WTC11 (cell line): ENCODE measurements at regions not wholly inside any gene's neighbourhood (a gene's known extent, or its start where the extent isn't known, plus 50 kb on each side); places are given as distances from the start of the nearest gene placed in this dataset.

ENCODE experiments used
- ATAC-seq: fragments of 200-7000 bp; cut with Tn5 transposase; 2 replicates; pipeline ENCODE4 v1.10.0; 2021; ENCODE audit warnings: mild to moderate bottlenecking, moderate library complexity
- CTCF ChIA-PET: fragments of 300-600 bp; sonication (Branson Sonifier 250); formaldehyde crosslinking; loops from one replicate; lab custom pipeline; 2021; ENCODE audit warnings: antibody characterized with exemption; lab: Charles Lee
- POLR2A ChIA-PET: fragments of 350-600 bp; sonication (Branson Sonifier 250); formaldehyde crosslinking; loops from one replicate; lab custom pipeline; 2021; ENCODE audit warnings: antibody characterized with exemption; lab: Charles Lee
- DNase-seq: peaks from one replicate; pipeline ENCODE4 v3.0.0; 2021; ENCODE audit warnings: low spot score
- H3K27ac Mint-ChIP-seq: 2 replicates; pipeline ENCODE4 v1.8.0; 2021; ENCODE audit warnings: mixed read lengths
- H3K27me3 Mint-ChIP-seq: 2 replicates; pipeline ENCODE4 v1.8.0; 2021; ENCODE audit warnings: low read depth, mild to moderate bottlenecking, moderate library complexity, mixed read lengths
- H3K36me3 Mint-ChIP-seq: 2 replicates; pipeline ENCODE4 v1.8.0; 2021; ENCODE audit warnings: mixed read lengths
- H3K4me1 Mint-ChIP-seq: 2 replicates; pipeline ENCODE4 v1.8.0; 2022; ENCODE audit warnings: mixed read lengths
- H3K4me3 Mint-ChIP-seq: 2 replicates; pipeline ENCODE4 v1.8.0; 2021; ENCODE audit warnings: mild to moderate bottlenecking, moderate library complexity, mixed read lengths
- H3K9me3 Mint-ChIP-seq: 2 replicates; pipeline ENCODE4 v1.8.0; 2021; ENCODE audit warnings: mixed read lengths
- CREB1 ChIP-seq: sonication (generic); formaldehyde crosslinking; IDR thresholded peaks from 2 replicates; pipeline ENCODE4 v1.8.0; 2023; ENCODE audit warnings: mild to moderate bottlenecking, missing genetic modification reagents
- ESRRA ChIP-seq: sonication (generic); formaldehyde crosslinking; IDR thresholded peaks from 2 replicates; pipeline ENCODE4 v1.8.1; 2022; ENCODE audit warnings: mild to moderate bottlenecking, missing genetic modification reagents, borderline replicate concordance
- FOXP1 ChIP-seq: sonication (generic); formaldehyde crosslinking; IDR thresholded peaks from 2 replicates; pipeline ENCODE4 v1.8.0; 2022; ENCODE audit warnings: missing genetic modification reagents, mild to moderate bottlenecking, moderate library complexity, borderline replicate concordance
- JAZF1 ChIP-seq: fragments of 250-450 bp; sonication (Bioruptor Pico); IDR thresholded peaks from 2 replicates; pipeline ENCODE4 v1.9.0; 2021; ENCODE audit warnings: moderate library complexity, mild to moderate bottlenecking, inconsistent platforms
- JUN ChIP-seq: sonication (generic); formaldehyde crosslinking; IDR thresholded peaks from 2 replicates; pipeline ENCODE4 v1.8.0; 2023; ENCODE audit warnings: mild to moderate bottlenecking, missing genetic modification reagents
- MXD4 ChIP-seq: fragments of 250-450 bp; sonication (Bioruptor Pico); IDR thresholded peaks from 2 replicates; pipeline ENCODE4 v1.8.0; 2021; ENCODE audit warnings: mild to moderate bottlenecking, moderate library complexity, borderline replicate concordance
- MYBL2 ChIP-seq: sonication (generic); formaldehyde crosslinking; IDR thresholded peaks from 2 replicates; pipeline ENCODE4 v1.8.1; 2023; ENCODE audit warnings: mild to moderate bottlenecking, moderate library complexity, missing genetic modification reagents
- NFATC4 ChIP-seq: fragments of 250-450 bp; sonication (Bioruptor Pico); IDR thresholded peaks from 2 replicates; pipeline ENCODE4 v1.9.0; 2021; ENCODE audit warnings: mild to moderate bottlenecking
- PRRX2 ChIP-seq: fragments of 250-450 bp; sonication (Bioruptor Pico); IDR thresholded peaks from 2 replicates; pipeline ENCODE4 v1.8.0; 2021; ENCODE audit warnings: mild to moderate bottlenecking
- TCF7 ChIP-seq: sonication (generic); formaldehyde crosslinking; IDR thresholded peaks from 2 replicates; pipeline ENCODE4 v1.8.0; 2022; ENCODE audit warnings: mild to moderate bottlenecking, low read depth, missing genetic modification reagents, moderate library complexity
- ZNF416 ChIP-seq: fragments of 250-450 bp; sonication (Bioruptor Pico); IDR thresholded peaks from 2 replicates; pipeline ENCODE4 v1.9.0; 2021; ENCODE audit warnings: mild to moderate bottlenecking, inconsistent platforms
- TF ChIP-seq, protein P1 (sequence below): fragments of 250-450 bp; sonication (Bioruptor Pico); IDR thresholded peaks from 2 replicates; pipeline ENCODE4 v1.9.0; 2021; ENCODE audit warnings: mild to moderate bottlenecking, borderline replicate concordance
- TF ChIP-seq, protein P2 (sequence below): sonication (generic); formaldehyde crosslinking; IDR thresholded peaks from 2 replicates; pipeline ENCODE4 v1.8.0; 2023; ENCODE audit warnings: missing genetic modification reagents
- TF ChIP-seq, protein P3 (sequence below): sonication (generic); formaldehyde crosslinking; IDR thresholded peaks from 2 replicates; pipeline ENCODE4 v1.8.0; 2022; ENCODE audit warnings: mild to moderate bottlenecking, missing genetic modification reagents
- TF ChIP-seq, protein P4 (sequence below): sonication (generic); formaldehyde crosslinking; IDR thresholded peaks from 2 replicates; pipeline ENCODE4 v1.8.1; 2022; ENCODE audit warnings: low read depth, mild to moderate bottlenecking, moderate library complexity, missing genetic modification reagents, borderline replicate concordance
- TF ChIP-seq, protein P5 (sequence below): sonication (generic); formaldehyde crosslinking; IDR thresholded peaks from 2 replicates; pipeline ENCODE4 v1.8.1; 2023; ENCODE audit warnings: mild to moderate bottlenecking, missing genetic modification reagents, moderate library complexity
- TF ChIP-seq, protein P6 (sequence below): sonication (generic); formaldehyde crosslinking; IDR thresholded peaks from 2 replicates; pipeline ENCODE4 v1.8.0; 2022; ENCODE audit warnings: mild to moderate bottlenecking, missing genetic modification reagents

DNA sequence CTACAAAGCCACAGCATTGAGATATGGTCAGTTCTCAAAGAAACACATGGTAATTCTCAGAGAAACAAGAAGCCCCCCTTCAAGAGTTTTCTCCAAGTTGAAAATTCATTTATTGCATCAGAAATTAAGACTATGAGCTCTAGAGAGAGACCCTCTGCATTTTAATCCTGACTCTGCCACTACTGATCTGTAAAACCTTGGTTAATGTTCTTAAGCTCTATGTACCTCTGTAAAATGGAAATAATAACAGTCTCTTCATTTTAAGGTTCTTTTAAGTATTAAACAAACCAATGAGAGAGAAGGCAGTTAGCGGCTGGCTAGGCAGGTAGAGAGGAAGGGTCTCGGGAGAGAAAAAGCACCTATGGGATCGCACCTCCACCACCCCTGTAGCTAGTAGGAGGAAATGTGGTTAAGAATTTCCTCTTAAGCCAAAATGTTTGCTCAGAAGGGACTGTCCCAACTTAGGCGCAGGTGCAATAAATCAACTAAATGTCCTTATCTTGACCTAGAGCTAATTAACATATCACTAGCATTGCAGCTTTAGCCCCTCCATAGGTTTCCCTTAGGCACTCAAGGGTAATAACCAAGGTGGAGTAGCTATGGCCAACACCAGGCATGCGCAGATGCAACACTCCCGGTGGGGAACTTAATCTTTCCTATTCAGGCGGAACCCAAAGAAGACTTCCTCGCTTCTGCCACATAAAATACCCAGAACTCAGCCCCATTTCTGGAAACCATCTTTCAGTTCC, 1685.4 kb downstream of the MRPL39 start:
- Mint-ChIP-seq H3K36me3 (peaks cover 20% of the 10 kb centered on the region), H3K4me3 (no peak overlapping the region), H3K27me3 (no peaks in the 10 kb centered on the region), H3K27ac (no peak overlapping the region), H3K9me3 (peaks cover 66% of the 10 kb centered on the region), H3K4me1 (no peaks in the 10 kb centered on the region)
- no peak for DNase-seq
- no peak for ATAC-seq
- POLR2A ChIA-PET, result no interaction called here
- CTCF ChIA-PET, result no interaction called here
- TF ChIP-seq CREB1 (CRISPR knock-in tag) (no peak), MXD4 (no peak)

DNA sequence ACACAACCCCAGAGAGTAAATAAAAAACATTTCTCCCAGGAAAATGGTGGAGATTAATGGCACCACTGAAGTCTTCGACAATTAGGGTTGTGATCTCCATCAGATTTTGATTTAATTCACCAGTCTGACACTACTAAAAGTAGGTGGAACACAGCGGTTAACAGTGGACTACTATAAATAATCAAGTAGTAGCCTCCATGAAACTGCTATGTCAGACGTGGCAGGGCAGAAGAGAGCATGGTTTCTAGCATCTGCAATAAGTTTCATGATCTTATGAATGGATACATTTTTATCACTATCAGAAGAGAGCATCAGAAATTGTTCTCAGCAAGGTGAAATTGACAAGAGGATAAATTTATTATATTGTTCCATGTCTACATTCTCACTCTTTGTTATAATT, 1706.6 kb downstream of the MRPL39 start:
- no peak for DNase-seq
- ChIA-PET POLR2A (no interaction called here), CTCF (no interaction called here)
- Mint-ChIP-seq H3K4me1 (no peaks in the 10 kb centered on the region), H3K27me3 (peaks cover 3% of the 10 kb centered on the region), H3K9me3 (peaks cover 67% of the 10 kb centered on the region), H3K27ac (no peak overlapping the region), H3K36me3 (peaks cover 41% of the 10 kb centered on the region), H3K4me3 (no peak overlapping the region)
- TF ChIP-seq, protein P1, sequence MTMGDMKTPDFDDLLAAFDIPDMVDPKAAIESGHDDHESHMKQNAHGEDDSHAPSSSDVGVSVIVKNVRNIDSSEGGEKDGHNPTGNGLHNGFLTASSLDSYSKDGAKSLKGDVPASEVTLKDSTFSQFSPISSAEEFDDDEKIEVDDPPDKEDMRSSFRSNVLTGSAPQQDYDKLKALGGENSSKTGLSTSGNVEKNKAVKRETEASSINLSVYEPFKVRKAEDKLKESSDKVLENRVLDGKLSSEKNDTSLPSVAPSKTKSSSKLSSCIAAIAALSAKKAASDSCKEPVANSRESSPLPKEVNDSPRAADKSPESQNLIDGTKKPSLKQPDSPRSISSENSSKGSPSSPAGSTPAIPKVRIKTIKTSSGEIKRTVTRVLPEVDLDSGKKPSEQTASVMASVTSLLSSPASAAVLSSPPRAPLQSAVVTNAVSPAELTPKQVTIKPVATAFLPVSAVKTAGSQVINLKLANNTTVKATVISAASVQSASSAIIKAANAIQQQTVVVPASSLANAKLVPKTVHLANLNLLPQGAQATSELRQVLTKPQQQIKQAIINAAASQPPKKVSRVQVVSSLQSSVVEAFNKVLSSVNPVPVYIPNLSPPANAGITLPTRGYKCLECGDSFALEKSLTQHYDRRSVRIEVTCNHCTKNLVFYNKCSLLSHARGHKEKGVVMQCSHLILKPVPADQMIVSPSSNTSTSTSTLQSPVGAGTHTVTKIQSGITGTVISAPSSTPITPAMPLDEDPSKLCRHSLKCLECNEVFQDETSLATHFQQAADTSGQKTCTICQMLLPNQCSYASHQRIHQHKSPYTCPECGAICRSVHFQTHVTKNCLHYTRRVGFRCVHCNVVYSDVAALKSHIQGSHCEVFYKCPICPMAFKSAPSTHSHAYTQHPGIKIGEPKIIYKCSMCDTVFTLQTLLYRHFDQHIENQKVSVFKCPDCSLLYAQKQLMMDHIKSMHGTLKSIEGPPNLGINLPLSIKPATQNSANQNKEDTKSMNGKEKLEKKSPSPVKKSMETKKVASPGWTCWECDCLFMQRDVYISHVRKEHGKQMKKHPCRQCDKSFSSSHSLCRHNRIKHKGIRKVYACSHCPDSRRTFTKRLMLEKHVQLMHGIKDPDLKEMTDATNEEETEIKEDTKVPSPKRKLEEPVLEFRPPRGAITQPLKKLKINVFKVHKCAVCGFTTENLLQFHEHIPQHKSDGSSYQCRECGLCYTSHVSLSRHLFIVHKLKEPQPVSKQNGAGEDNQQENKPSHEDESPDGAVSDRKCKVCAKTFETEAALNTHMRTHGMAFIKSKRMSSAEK (CRISPR knock-in tag), result no peak
- TF ChIP-seq ZNF416, result no peak
- no peak for TF ChIP-seq JUN (CRISPR knock-in tag)
- no peak for TF ChIP-seq MYBL2
- no peak for TF ChIP-seq FOXP1 (CRISPR knock-in tag)
- TF ChIP-seq, protein P2, sequence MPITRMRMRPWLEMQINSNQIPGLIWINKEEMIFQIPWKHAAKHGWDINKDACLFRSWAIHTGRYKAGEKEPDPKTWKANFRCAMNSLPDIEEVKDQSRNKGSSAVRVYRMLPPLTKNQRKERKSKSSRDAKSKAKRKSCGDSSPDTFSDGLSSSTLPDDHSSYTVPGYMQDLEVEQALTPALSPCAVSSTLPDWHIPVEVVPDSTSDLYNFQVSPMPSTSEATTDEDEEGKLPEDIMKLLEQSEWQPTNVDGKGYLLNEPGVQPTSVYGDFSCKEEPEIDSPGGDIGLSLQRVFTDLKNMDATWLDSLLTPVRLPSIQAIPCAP (CRISPR knock-in tag), result no peak
- TF ChIP-seq ESRRA (CRISPR knock-in tag), result no peak
- TF ChIP-seq, protein P3, sequence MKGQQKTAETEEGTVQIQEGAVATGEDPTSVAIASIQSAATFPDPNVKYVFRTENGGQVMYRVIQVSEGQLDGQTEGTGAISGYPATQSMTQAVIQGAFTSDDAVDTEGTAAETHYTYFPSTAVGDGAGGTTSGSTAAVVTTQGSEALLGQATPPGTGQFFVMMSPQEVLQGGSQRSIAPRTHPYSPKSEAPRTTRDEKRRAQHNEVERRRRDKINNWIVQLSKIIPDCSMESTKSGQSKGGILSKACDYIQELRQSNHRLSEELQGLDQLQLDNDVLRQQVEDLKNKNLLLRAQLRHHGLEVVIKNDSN (CRISPR knock-in tag), result no peak
- TF ChIP-seq TCF7, result no peak
- no peak for TF ChIP-seq NFATC4 (CRISPR knock-in tag)
- TF ChIP-seq JAZF1 (CRISPR knock-in tag), result no peak
- TF ChIP-seq, protein P4, sequence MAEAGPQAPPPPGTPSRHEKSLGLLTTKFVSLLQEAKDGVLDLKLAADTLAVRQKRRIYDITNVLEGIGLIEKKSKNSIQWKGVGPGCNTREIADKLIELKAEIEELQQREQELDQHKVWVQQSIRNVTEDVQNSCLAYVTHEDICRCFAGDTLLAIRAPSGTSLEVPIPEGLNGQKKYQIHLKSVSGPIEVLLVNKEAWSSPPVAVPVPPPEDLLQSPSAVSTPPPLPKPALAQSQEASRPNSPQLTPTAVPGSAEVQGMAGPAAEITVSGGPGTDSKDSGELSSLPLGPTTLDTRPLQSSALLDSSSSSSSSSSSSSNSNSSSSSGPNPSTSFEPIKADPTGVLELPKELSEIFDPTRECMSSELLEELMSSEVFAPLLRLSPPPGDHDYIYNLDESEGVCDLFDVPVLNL, result no peak
- TF ChIP-seq, protein P5, sequence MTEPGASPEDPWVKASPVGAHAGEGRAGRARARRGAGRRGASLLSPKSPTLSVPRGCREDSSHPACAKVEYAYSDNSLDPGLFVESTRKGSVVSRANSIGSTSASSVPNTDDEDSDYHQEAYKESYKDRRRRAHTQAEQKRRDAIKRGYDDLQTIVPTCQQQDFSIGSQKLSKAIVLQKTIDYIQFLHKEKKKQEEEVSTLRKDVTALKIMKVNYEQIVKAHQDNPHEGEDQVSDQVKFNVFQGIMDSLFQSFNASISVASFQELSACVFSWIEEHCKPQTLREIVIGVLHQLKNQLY (CRISPR knock-in tag), result no peak
- TF ChIP-seq, protein P6, sequence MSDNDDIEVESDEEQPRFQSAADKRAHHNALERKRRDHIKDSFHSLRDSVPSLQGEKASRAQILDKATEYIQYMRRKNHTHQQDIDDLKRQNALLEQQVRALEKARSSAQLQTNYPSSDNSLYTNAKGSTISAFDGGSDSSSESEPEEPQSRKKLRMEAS (CRISPR knock-in tag), result no peak
- no peak for TF ChIP-seq PRRX2 (CRISPR knock-in tag)
- no peak for ATAC-seq
